ENCODE measurements at regions not wholly inside any gene's neighbourhood (a gene's known extent, or its start where the extent isn't known, plus 50 kb on each side); places are given as distances from the start of the nearest gene placed in this dataset.

- no peak for DNase-seq
These were observed 603.4 kb downstream of the PTPRU start for GRCh38 chr1:29839726-29840125.

GRCh38 chr1:29838738-29839320 lies 602.5 kb downstream of the PTPRU start:
- no peak for DNase-seq

GRCh38 chr1:29836651-29837646 lies 600.6 kb downstream of the PTPRU start:
- no peak for DNase-seq

GRCh38 chr1:29835874-29836273 lies 599.6 kb downstream of the PTPRU start:
- DNase-seq: no peak

- DNase-seq: no peak
These were observed 599.1 kb downstream of the PTPRU start for GRCh38 chr1:29835406-29835805.

GRCh38 chr1:29833581-29833980 lies 597.3 kb downstream of the PTPRU start:
- no peak for DNase-seq

DNA sequence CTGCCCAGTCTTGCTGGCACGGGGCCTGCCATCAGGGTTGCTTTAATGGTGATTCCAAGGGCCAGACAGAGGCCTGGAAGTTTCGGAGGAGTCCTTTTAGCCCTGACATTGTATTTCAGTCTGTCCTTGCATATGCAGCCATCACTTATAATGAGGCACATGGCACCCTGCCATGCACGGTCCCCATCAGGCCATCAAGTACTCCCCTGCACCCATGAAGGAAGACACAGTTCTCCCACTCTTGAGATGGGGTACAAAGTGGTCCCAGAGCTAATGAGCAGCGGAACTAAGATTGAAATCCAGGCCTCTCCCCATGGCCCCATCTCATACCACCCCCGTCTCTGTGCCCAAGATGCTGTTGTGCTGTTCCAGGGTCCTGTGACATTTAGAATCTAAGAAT lies 596.6 kb downstream of the PTPRU start:
- no peak for DNase-seq

DNA sequence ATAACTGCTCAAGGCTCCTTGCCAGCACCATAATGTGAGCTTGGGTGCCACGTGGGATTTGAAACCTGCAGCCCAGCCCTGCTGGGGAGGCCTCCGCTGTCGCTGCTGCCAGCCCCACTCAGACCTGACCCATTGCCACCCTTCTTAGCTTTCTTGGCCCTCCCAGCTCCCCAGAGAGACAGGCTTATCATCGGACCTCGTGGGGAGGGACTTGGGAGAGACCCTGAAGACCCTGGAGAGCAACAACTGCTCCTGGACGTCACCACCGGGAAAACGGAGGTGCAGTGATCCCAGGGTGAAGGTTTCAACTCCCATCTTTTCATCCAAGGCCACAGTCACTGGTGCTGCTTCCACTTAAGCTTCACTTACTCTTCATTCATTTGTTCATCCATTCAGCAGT lies 596.1 kb downstream of the PTPRU start:
- no peak for DNase-seq

DNA sequence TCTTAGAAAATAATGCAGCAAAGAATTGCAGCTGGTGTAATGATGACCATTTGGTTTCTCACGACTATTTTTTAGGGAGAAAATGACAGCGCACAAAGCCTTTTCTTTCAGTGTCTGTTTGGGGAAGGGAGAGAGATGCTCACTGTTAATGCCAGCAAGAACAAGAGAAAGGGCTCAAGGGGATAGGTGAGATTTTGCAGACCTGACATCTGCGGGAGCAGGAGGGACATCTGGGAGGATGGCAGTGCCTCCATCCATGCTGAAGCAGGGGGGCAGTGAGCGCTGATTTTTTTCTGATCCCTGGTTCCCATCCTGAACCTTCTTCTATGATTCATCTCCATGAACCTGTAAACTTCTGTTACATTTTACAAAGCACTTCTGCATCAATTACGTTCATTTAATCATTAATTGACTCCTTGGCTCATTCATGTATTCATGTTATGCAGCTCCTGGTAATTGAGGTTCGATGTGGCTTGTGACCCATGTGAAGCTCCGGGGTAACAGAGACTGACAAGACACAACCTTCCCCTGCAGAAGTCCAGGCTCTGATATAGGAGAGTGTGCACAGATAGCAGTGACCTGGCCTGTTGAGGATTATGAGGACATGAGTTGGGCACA lies 595.3 kb downstream of the PTPRU start:
- no peak for DNase-seq

- no peak for DNase-seq
These were observed 594.6 kb downstream of the PTPRU start for GRCh38 chr1:29830916-29831315.

- no peak for DNase-seq
These were observed 594.1 kb downstream of the PTPRU start for GRCh38 chr1:29830383-29830782.

DNA sequence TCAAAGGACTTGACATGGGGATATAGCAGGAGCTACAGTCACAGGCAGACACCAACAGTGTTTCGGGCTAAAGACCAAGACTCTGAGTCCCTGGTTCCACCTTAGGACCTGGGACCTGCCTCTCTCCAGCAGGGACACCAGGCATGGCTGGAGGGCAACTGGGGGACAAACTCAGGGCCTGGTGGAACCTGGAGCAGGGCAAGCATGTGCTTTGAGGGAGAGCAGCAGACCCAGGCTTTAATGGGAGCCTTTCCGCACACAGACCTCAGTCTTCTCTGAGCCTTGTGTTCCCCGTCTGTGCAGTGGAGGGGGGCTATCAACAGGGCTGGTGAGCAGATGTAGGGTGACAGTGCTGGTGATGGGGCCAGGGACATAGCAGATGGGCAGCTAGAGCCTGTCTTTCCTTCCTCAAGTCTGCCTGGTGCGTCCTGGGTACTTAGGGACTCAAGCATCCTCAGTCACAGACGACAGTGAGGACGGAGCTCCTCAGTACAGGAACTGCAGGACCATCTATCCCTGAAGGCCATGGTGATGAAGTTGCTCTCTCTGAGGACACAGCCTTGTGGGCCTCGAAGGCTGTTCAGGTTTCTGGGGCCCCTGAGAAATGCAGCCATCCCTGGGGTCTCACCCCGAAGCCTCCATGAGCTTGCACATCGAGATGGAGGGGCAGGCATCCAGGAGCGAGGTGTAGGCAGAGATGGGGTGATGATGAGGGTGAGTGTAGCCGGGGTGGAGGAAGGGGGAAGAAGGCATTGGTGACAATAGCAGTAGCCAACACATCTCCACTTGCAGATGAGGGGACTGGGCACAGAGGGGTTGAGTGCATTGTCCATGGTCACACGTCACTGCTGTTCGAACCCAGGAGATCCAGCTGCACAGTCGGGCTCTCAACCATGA lies 593.4 kb downstream of the PTPRU start:
- DNase-seq: no peak

- no peak for DNase-seq
These were observed 592.5 kb downstream of the PTPRU start for GRCh38 chr1:29828526-29829447.

GRCh38 chr1:29827801-29828525 lies 591.6 kb downstream of the PTPRU start:
- no peak for DNase-seq

GRCh38 chr1:29827237-29827750 lies 591.0 kb downstream of the PTPRU start:
- no peak for DNase-seq

DNA sequence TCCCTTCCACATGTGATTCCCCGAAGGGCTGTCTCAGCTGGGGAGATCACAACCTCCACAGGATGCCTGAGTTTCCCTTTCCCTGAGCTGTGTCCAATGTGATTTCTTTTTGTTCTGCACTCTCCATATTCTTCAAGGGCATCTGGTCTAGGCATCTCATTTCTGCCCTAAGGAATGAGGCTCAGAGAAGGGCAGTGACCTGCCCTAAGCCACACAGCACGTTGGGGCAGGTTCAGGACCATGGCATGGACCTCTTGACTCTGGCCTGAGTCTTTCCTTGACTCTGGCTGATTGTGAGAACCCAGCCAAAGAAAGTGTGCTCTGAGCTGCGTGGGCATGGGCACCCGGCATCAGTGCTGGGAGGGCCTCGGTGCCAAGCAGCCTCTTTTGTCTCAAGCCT lies 590.3 kb downstream of the PTPRU start:
- no peak for DNase-seq

DNA sequence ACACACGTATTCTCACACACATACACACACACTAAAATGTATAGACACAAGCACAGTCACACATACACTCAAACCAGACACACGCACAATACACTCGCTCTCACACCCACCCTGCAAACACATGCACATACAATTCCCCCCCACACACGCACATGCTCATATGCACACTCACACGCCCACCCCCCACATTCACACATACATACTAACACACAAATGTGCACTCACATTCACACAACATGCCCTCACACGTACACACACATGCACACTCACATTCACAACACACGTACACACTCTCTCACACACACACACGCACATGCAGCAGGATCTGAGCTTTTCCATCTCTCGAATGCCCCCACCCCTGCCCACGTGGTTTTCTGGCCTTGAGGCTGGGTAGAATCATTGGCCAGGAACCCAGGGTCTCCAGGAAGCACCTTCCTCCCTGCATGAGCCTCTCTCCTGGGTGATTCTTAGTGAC lies 589.7 kb downstream of the PTPRU start:
- DNase-seq: no peak

GRCh38 chr1:29825274-29825940 lies 589.1 kb downstream of the PTPRU start:
- DNase-seq: no peak

GRCh38 chr1:29824511-29825273 lies 588.4 kb downstream of the PTPRU start:
- no peak for DNase-seq
